Tibial nerve (tissue), 4 donors: ENCODE measurements at regions not wholly inside any gene's neighbourhood (a gene's known extent, or its start where the extent isn't known, plus 50 kb on each side); places are given as distances from the start of the nearest gene placed in this dataset.
A peak's percentile ranks its signal among the peaks of the same experiment; 100 is the strongest.

Experiments
- DNase-seq, 2 donors: peaks; one replicate each; pipeline ENCODE4 v3.0.0-alpha.2; 2019; ENCODE audit warnings: low spot score in 2 of 2
- H3K27ac ChIP-seq, 4 donors: fragments of 200-600 bp; sonication (generic) in 3 of 4; one replicate each; pipeline ENCODE4 v1.5.1; 2017 to 2019; ENCODE audit warnings: mild to moderate bottlenecking in 1 of 4
- H3K27me3 ChIP-seq, 2 donors: fragments of 200-600 bp; sonication (generic) in 1 of 2; one replicate each; pipeline versions ENCODE4 v1.5.1 to v1.6.0; 2017 to 2019
- H3K36me3 ChIP-seq, 3 donors: fragments of 200-600 bp; sonication (generic); one replicate each; pipeline ENCODE4 v1.5.1; 2018 to 2019
- H3K4me1 ChIP-seq, 4 donors: fragments of 200-600 bp; sonication (generic) in 3 of 4; one replicate each; pipeline ENCODE4 v1.5.1; 2017 to 2019
- H3K4me3 ChIP-seq, 4 donors: fragments of 200-600 bp; sonication (generic) in 3 of 4; one replicate each; pipeline ENCODE4 v1.5.1; 2017 to 2019; ENCODE audit warnings: mild to moderate bottlenecking in 1 of 4, moderate library complexity in 1 of 4
- H3K9me3 ChIP-seq, 4 donors: fragments of 200-600 bp; sonication (generic) in 3 of 4; one replicate each; pipeline ENCODE4 v1.5.1; 2017 to 2019
- EP300 ChIP-seq, 2 donors: sonication (generic); formaldehyde crosslinking; IDR thresholded peaks; one replicate each; pipeline ENCODE4 v1.6.1; 2017; ENCODE audit warnings: antibody characterized with exemption in 2 of 2, mild to moderate bottlenecking in 1 of 2
- POLR2A ChIP-seq, 2 donors: fragments of 450-650 bp; IDR thresholded peaks; one replicate each; pipeline ENCODE4 v1.6.1; 2017; ENCODE audit warnings: antibody characterized with exemption in 2 of 2, mild to moderate bottlenecking in 2 of 2, moderate library complexity in 2 of 2
- WGBS, 2 donors: methylation state at CpG; one replicate each; pipeline ENCODE4 v1.1.5; 2018; 5-methylcytosine and 5-hydroxymethylcytosine counted together
- TF ChIP-seq, protein P1 (sequence below), 5 experiments: fragments of 200-600 bp in 3 of 5; fragments of 450-650 bp in 2 of 5; sonication (generic) in 3 of 5; IDR thresholded peaks; one replicate each; pipeline ENCODE4 v1.5.1; 2016 to 2019; ENCODE audit warnings: antibody characterized with exemption in 5 of 5, mild to moderate bottlenecking in 3 of 5, moderate library complexity in 2 of 5

DNA sequence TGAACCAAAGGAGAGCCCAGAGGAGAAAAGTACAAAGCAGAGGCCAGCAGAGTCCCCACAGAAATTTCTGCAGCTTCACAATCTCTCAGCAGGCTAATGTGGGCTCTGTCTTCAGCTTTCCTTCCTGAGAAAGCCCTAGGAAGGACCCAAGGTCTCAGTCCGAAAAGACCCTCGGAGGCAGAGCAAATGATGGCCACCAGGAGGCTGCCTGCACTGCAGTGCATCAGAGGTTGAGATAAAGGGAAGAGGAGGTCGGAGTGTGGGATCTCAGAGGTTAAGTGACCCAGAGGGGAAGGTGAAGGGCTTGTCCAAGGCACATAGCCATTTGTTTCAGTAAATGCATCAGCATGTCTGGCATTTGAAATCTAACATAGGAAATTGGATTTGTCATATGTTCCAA lies 299.1 kb upstream of the SLC14A2 start:
- no peak overlapping the region for H3K4me3 ChIP-seq
- no peaks in the 10 kb centered on the region for H3K9me3 ChIP-seq
- DNase-seq, result no peak
- H3K27ac ChIP-seq, result no peak overlapping the region
- H3K4me1 ChIP-seq, result peaks cover 0 to 8% (median 0%) of the 10 kb centered on the region in 4 donors
- TF ChIP-seq, protein P1, sequence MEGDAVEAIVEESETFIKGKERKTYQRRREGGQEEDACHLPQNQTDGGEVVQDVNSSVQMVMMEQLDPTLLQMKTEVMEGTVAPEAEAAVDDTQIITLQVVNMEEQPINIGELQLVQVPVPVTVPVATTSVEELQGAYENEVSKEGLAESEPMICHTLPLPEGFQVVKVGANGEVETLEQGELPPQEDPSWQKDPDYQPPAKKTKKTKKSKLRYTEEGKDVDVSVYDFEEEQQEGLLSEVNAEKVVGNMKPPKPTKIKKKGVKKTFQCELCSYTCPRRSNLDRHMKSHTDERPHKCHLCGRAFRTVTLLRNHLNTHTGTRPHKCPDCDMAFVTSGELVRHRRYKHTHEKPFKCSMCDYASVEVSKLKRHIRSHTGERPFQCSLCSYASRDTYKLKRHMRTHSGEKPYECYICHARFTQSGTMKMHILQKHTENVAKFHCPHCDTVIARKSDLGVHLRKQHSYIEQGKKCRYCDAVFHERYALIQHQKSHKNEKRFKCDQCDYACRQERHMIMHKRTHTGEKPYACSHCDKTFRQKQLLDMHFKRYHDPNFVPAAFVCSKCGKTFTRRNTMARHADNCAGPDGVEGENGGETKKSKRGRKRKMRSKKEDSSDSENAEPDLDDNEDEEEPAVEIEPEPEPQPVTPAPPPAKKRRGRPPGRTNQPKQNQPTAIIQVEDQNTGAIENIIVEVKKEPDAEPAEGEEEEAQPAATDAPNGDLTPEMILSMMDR (IDR thresholded peaks at IDR 0.05), result no peak
- TF ChIP-seq EP300 (IDR thresholded peaks at IDR 0.05), result no peak
- TF ChIP-seq POLR2A (IDR thresholded peaks at IDR 0.05), result no peak
- 78 to 81% methylated on average over 3 of the region's 3 CpGs for WGBS, 2 donors
- H3K27me3 ChIP-seq, result no peaks in the 10 kb centered on the region
- no peaks in the 10 kb centered on the region for H3K36me3 ChIP-seq

- Histone ChIP-seq H3K27ac (no peak overlapping the region), H3K4me1 (peaks cover 0 to 17% (median 0%) of the 10 kb centered on the region in 4 donors), H3K27me3 (no peaks in the 10 kb centered on the region), H3K4me3 (no peak overlapping the region), H3K9me3 (no peaks in the 10 kb centered on the region), H3K36me3 (no peaks in the 10 kb centered on the region)
- TF ChIP-seq EP300 (IDR thresholded peaks at IDR 0.05) (no peak), POLR2A (IDR thresholded peaks at IDR 0.05) (no peak)
- TF ChIP-seq, protein P1 (IDR thresholded peaks at IDR 0.05), result no peak
- 66% methylated on average over 9 to 10 of the region's 10 CpGs for WGBS, 2 donors
- no peak for DNase-seq
Observed at GRCh38 chr18:45317948-45318640, 297.2 kb upstream of the SLC14A2 start.

DNA sequence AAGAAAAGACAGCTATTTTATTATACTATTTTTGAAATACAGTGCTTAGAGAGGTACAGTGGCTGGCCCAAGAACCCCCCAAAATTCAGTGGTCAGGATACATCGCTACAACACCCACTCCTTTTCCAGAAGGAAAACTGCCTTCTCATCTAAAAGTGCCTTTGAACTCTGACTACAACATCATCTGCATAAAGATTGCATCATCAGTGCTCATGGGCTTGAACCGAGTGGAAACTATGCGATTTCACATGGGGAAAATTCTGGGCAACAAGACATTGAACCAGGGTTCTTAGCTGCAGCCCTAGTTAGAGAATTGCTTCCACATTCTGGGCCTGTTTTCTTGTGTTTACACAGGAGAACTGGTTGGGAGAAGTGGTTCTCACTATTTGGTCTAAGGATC lies 294.6 kb upstream of the SLC14A2 start:
- TF ChIP-seq, protein P1 (IDR thresholded peaks at IDR 0.05), result no peak
- TF ChIP-seq POLR2A (IDR thresholded peaks at IDR 0.05), result no peak
- peak in 1 of 2 donors; percentile 67 for TF ChIP-seq EP300 (IDR thresholded peaks at IDR 0.05)
- Histone ChIP-seq H3K9me3 (no peaks in the 10 kb centered on the region), H3K27ac (no peak overlapping the region), H3K4me1 (peaks cover 0 to 28% (median 0%) of the 10 kb centered on the region in 4 donors), H3K36me3 (no peaks in the 10 kb centered on the region), H3K27me3 (no peaks in the 10 kb centered on the region), H3K4me3 (no peak overlapping the region)
- WGBS, 2 donors, result 61 to 62% methylated on average over 3 of the region's 3 CpGs
- peak in 1 of 2 donors; percentile 32 for DNase-seq

DNA sequence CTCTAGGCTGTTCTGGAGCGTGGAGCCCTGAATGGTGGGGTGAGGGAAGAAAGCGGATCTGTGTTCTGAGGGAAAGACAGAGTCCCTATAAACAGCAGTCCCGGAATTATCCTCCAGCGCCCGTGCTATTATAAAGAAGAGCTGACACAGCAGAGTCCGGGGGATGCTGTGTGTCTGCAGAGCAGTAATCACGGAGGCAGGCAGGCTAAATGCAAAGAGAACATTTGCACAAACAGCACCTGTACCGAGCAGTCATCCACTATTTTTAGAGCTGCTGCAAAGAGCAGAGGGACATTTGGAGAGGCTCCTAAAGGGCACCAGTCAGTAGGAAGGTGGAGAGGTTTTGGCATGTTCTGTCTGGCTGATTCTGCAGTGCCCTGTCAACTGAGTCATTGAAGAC lies 293.8 kb upstream of the SLC14A2 start:
- no peak for DNase-seq
- H3K4me1 ChIP-seq, result peaks cover 0 to 28% (median 0%) of the 10 kb centered on the region in 4 donors
- no peaks in the 10 kb centered on the region for H3K27me3 ChIP-seq
- TF ChIP-seq EP300 (IDR thresholded peaks at IDR 0.05) (no peak), POLR2A (IDR thresholded peaks at IDR 0.05) (no peak)
- TF ChIP-seq, protein P1 (IDR thresholded peaks at IDR 0.05), result no peak
- H3K4me3 ChIP-seq, result no peak overlapping the region
- 76 to 80% methylated on average over 8 of the region's 8 CpGs for WGBS, 2 donors
- no peaks in the 10 kb centered on the region for H3K9me3 ChIP-seq
- H3K27ac ChIP-seq, result no peak overlapping the region
- H3K36me3 ChIP-seq, result no peaks in the 10 kb centered on the region

GRCh38 chr18:45322343-45322742 lies 292.9 kb upstream of the SLC14A2 start:
- WGBS, 2 donors, result 82 to 85% methylated on average over 4 of the region's 4 CpGs

More at GRCh38 chr18:45322343-45322742, 292.9 kb upstream of the SLC14A2 start:
- no peak for TF ChIP-seq EP300 (IDR thresholded peaks at IDR 0.05)
- no peak for TF ChIP-seq POLR2A (IDR thresholded peaks at IDR 0.05)
- TF ChIP-seq, protein P1 (IDR thresholded peaks at IDR 0.05), result no peak
- Histone ChIP-seq H3K27me3 (no peaks in the 10 kb centered on the region), H3K36me3 (no peaks in the 10 kb centered on the region), H3K4me1 (peaks cover 0 to 28% (median 0%) of the 10 kb centered on the region in 4 donors), H3K27ac (no peak overlapping the region), H3K9me3 (no peaks in the 10 kb centered on the region), H3K4me3 (no peak overlapping the region)
- no peak for DNase-seq
